GM19438 (cell line): ENCODE measurements at regions not wholly inside any gene's neighbourhood (a gene's known extent, or its start where the extent isn't known, plus 50 kb on each side); places are given as distances from the start of the nearest gene placed in this dataset.
"Not testable (repeated sequence)": the region's sequence is repeated elsewhere in the genome, so short reads cannot be mapped to it uniquely, and the experiment has no call there.

Experiments
- ATAC-seq: cut with Tn5 transposase; IDR thresholded peaks from one replicate; pipeline ENCODE4 v1.9.1; 2021; ENCODE audit warnings: low read depth; ENCODE audit not compliant: unreplicated experiment

GRCh38 chr1:224529844-224530243 lies 86.3 kb upstream of the CNIH3 start:
- no peak for ATAC-seq

DNA sequence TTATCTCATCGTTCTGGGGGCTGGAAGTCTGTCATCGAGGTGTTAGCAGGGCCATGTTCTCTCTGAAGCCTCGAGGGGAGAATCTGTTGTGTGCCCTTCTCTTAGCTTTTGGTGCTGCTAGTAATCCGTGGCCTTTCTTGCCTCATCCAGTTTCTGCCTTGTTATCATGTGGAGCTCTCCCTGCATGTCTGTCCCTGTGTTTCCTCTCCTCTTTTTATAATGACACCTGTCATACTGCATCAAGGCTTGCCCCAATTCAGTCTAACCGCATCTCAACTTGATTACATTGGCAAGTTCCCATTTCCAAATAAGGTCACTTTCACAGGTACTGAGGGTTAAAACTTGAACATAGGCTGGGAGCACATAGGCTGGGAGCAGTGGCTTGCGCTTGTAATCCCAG lies 82.6 kb upstream of the CNIH3 start:
- no peak for ATAC-seq

DNA sequence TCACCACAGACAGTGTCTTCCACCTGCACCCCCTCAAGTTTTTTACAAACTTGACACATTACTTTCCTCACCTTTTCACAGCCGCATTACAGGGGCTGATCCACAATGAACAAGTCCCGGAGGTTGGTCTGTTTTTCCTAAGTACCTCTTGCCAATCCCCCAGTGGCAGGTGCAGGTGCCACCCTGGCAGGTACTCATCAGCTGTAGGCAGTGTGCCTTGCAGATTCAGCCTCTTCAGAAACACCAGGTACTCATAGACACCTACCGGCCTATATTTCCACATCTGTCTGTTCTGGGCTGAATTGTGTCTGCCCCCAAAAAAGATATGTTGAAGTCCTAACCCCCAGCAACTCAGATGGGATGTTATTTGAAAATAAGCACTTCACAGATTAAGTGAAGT lies 81.4 kb upstream of the CNIH3 start:
- no peak for ATAC-seq

- ATAC-seq, result no peak
Observed at GRCh38 chr1:224535641-224536040, 80.5 kb upstream of the CNIH3 start.

GRCh38 chr1:224539971-224540370 lies 76.1 kb upstream of the CNIH3 start:
- no peak for ATAC-seq

DNA sequence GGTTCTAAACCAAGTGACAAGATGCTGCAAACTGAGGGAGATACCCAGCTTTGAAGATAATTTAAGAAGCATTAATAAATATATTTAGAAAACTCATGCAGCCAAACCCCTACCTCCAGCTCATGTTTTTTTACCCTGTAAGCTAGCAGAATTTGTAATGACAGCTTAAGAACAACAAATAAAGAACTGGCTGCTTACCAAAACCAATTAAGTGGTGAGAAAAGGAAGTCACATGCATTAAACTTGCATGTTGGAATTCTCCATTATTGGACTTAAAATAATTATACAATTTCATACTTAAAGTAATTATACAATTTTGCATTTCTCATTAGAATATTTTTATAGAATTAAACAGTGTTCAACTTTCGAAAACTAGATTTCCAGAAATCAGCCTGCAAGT lies 75.6 kb upstream of the CNIH3 start:
- no peak for ATAC-seq

DNA sequence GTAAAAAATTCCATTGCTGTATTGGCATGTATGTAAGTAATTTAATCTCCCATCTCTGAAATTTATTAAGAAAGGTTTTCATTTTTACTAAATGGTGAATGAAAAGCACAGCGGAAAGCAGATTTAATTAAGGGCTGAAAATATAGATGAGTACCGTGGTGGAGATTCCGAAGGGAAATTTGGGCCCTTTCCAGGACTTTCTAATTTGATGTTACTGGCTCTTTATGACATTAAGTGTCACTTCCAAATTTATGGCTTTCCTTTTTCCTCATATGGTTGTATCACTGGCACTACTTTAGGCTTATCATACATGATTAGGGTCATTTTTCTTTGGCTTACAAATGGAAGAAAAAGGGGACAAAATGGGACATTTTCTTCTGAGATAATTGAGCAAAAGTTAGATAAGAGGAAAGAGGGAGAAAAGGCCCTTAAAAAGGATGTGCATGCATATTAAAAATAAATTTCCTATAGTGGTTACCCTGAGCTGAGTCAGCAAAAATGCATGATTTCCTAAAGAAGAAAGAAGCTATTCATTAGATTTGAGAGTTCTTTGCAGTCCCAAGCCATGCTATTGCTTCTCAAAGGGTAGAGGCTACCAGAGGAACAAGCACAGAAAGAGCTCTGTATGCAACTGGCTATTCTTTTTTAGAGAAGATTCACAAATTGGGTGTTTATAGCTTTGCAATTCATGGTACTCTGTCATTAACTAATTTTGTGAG lies 74.9 kb upstream of the CNIH3 start:
- no peak for ATAC-seq

DNA sequence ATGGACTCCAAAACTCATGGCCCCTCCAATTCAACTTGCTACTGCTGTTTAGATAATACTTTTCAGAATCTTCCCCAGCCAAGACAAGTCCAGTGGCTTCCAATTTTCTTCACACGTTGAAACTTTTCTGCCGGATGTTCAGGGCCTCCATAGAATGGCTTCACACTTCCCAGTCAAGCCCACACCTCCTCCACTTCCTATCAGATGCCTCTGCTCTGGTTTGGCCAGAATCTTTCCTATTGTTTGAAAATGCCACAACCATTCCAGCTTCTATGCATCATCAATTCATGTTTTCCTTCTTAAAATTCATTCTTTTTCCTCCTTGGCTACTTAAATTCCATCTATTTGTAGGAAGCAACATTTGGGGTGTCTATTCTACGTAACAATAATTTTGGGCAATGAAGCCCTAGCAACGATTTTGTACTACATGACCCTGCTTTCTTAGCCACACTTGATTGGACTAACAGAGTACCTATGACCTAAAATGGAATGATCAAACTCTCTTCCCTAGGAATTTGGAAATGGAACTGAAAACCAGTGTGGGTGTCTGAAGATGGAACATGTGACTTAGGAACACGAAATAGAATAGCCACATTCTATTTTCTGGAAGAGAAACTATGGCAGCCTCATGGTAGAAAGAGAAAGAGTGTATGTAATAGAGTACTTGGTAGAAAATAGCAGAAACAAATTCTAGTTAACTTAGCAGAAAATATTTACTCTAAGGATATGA lies 74.1 kb upstream of the CNIH3 start:
- ATAC-seq, result no peak

- ATAC-seq, result no peak
Observed at GRCh38 chr1:224542783-224543440, 73.2 kb upstream of the CNIH3 start.

GRCh38 chr1:224543453-224543852 lies 72.7 kb upstream of the CNIH3 start:
- ATAC-seq, result no peak

GRCh38 chr1:224544346-224545110 lies 71.6 kb upstream of the CNIH3 start:
- ATAC-seq, result no peak

- no peak for ATAC-seq
Observed at GRCh38 chr1:224545571-224545970, 70.5 kb upstream of the CNIH3 start.

DNA sequence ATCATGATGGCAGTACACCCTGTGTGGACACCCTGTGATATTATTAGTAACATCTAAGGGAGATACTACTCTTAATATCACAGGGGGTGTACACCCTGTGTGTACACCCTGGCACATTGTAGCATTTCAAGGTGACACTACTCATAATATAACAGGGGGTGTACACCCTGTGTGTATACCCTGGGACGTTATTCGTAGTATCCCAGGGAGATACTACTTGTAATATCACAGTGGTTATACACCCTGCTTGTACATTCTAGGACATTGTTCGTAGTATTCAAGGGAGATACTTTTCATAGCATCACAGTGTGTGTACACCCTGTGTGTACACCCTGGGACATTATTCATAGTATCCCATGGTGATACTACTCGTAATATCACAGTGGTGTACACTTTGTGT lies 67.4 kb upstream of the CNIH3 start:
- no peak for ATAC-seq

- not testable (repeated sequence) for ATAC-seq
Observed at GRCh38 chr1:224551189-224551588, 64.9 kb upstream of the CNIH3 start.

DNA sequence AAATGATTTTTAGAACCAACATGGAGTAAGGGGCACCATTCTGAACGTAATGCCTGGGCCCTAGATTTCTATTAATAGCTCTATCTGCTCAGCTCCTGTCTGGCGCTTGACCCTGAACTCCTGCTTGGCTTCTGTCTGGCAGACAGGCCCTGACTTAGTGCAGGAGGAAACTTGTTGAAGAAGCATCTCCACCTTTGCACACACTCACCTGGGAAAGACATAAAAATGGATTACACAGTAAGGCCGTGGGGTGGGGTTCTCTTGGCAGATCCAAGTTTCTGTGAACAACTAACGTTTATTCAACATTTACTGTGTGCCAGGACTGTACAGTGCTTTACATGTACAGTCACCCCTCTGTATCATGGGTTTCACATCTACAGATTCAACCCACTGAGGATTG lies 62.1 kb upstream of the CNIH3 start:
- ATAC-seq, result no peak

GRCh38 chr1:224554620-224555259 lies 61.4 kb upstream of the CNIH3 start:
- ATAC-seq, result no peak

DNA sequence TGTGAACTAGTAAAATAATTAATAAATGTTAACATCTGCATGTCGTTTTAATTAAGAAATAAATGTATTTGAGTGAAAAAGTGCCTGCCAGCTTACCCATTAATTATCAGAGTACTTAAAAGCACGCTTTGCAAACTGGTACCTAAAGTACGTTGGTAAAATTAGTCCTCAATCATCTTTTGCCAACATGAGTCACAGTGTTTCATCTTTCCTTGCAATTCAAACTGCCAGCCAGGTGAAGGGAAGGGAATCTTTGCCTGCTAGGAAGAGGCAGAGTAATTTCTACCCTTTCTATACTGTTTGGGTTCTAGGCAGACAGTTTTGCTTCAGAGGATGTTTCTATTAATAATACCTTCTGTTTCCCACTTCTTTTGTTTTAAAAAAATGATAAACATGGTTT lies 57.2 kb upstream of the CNIH3 start:
- no peak for ATAC-seq

DNA sequence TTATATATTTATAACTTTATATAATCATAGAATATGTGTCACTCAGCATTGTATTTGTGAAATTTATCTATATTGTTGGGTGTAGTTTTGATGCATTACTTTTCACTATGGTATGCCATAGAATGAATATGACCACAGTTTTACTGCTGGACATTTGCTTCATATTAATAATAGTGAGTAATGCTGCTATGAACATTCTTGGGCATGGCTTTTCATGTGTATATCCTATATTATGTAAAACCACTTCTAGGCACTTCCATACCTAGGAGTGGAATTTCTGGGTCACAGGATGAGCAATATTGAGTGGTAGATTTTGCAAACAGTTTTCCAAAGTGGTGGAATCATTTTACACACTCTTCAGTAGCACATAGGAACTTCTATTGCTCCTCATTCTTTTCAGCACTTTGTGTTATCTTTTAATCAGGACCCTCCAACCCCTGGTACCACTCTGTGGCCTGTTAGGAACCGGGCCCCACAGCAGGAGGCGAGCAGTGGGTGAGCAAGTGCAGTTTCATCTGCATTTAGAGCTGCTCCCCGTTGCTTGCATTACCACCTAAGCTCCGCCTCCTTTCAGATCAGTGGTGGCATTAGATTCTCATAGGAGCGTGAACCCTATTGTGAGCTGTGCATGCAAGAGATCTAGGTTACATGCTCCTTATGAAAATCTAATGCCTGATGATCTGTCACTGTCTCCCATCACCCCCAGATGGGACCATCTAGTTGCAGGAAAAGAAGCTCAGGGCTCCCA lies 56.0 kb upstream of the CNIH3 start:
- no peak for ATAC-seq

- not testable (repeated sequence) for ATAC-seq
Observed at GRCh38 chr1:224562881-224563280, 53.2 kb upstream of the CNIH3 start.

- no peak for ATAC-seq
Observed at GRCh38 chr1:224563666-224564065, 52.5 kb upstream of the CNIH3 start.
